ENCODE measurements at regions not wholly inside any gene's neighbourhood (a gene's known extent, or its start where the extent isn't known, plus 50 kb on each side); places are given as distances from the start of the nearest gene placed in this dataset.

DNA sequence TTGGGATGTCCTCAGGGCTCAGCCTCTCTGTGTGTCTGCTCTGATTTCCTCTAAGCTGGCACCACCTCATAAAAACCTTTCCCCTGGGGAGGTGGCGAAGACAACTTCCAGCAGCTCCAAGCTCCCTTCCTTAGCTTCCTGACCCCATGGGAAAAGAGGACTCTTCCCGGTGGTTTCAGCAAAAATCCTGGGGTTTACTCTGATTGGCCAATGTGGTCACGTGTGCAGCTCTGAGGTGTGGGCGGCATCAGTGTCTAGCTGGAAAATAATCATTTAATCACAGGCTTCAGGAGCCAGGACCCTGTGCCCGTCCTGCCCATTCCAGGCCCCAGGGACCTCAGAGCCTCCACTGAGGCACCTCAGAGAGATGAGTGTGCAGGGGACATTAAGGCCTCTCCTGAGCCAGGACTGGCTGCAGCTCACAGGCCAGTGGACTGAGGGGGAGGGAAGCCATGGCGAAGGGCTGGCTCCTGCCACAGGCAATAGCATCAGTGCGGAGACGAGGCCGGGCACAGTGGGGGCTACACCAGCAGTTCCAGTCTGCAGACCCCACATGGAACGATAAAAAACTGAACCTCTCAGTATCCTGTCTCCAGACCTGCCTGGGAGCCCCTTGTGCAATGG lies 104.1 kb downstream of the TPRA1 start:
- TF ChIP-seq, protein P1, sequence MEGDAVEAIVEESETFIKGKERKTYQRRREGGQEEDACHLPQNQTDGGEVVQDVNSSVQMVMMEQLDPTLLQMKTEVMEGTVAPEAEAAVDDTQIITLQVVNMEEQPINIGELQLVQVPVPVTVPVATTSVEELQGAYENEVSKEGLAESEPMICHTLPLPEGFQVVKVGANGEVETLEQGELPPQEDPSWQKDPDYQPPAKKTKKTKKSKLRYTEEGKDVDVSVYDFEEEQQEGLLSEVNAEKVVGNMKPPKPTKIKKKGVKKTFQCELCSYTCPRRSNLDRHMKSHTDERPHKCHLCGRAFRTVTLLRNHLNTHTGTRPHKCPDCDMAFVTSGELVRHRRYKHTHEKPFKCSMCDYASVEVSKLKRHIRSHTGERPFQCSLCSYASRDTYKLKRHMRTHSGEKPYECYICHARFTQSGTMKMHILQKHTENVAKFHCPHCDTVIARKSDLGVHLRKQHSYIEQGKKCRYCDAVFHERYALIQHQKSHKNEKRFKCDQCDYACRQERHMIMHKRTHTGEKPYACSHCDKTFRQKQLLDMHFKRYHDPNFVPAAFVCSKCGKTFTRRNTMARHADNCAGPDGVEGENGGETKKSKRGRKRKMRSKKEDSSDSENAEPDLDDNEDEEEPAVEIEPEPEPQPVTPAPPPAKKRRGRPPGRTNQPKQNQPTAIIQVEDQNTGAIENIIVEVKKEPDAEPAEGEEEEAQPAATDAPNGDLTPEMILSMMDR (IDR thresholded peaks at IDR 0.05; ENCODE audit: low read depth, low read length, missing control alignments): no peak
- DNase-seq: no peak
- in situ Hi-C loops (cut with HindIII; ENCODE audit: low pct_ligation_motif_present, low sequenced_read_pairs): no loop called here
- Histone ChIP-seq H3K4me3 (ENCODE audit: low read depth, low read length) (no peak overlapping the region), H3K27ac (no peak overlapping the region), H3K27me3 (replicated peaks) (no peaks in the 10 kb centered on the region), H3K36me3 (replicated peaks) (no peaks in the 10 kb centered on the region)

DNA sequence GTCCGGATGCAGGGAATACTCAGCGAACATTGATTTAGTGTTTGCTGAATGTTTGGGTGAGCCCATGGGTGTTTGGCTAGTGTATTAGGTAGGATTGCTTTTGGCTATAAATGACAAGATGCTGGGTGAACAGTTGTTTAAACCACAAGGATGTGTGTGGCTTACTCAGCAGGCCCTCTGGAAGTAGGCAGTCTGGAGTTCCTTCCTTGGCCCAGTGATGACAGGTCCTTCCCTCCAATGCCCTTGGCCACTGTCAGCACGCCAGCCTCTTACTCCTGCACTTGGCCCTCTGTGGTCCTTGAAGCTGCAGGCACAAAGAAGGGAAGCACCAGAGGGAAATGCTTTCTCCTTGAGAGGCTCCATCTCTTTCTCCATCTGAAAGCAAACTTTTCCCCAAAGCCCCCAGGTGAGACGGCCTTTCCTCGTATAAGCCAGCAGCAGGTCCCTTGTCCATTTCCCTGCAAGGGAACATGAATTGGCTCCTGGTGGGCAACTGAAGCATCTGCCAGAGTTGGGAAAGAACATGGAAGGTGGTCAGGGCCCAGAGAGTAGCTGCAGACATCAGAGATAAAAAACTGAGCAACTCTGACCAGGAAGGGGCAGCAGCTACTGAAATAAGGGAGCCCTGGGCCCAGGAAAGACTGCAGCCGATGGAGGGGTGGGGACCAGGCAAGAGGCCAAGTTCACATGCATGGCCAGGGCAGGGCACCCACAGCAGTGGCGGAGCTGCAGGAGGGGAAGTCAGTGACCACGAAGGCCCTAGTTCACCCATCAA lies 105.0 kb downstream of the TPRA1 start:
- no peak for DNase-seq
- no peak overlapping the region for H3K4me3 ChIP-seq (ENCODE audit: low read depth, low read length)
- TF ChIP-seq, protein P1 (IDR thresholded peaks at IDR 0.05; ENCODE audit: low read depth, low read length, missing control alignments): no peak
- no peak overlapping the region for H3K27ac ChIP-seq
- H3K27me3 ChIP-seq (replicated peaks): no peaks in the 10 kb centered on the region
- no peaks in the 10 kb centered on the region for H3K36me3 ChIP-seq (replicated peaks)
- in situ Hi-C loops (cut with HindIII; ENCODE audit: low pct_ligation_motif_present, low sequenced_read_pairs): no loop called here

DNA sequence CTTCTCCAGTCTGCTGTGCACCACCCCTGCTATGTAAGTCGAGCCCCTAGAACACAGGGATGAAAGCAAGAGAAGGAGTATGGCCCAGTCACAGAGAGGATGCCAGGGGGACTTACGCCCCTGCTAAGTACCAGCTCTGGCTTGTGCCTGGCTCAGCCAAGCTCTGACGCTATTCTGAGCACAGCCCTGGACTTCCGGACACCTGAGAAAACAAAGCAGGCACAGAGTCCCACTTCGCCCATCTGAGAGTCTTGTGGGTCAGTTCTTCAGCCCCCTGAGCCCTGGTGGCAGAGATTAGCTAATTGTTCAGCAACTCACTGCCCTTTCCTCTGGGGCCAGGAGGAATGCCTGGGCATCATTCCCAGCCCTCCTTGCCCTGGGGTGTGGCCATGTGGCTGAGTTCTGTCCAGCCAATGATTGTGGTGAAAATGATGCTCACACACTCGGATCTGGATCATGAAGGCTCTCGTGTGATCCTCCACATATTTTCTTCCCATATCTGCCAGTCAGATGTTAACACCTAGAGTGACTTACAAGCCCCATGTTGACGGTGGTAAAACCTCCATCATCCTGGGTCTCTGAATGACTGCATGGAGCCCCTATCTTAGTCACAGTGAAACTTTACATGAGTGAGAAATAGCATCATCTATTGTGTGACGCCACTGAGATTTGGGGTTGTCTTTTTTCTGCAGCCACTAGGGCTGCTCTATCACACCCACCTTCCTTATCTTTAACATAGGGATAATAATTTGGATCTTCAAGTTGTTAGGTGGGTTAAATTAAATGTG lies 105.7 kb downstream of the TPRA1 start:
- H3K36me3 ChIP-seq (replicated peaks): no peaks in the 10 kb centered on the region
- no peak overlapping the region for H3K27ac ChIP-seq
- no peak overlapping the region for H3K4me3 ChIP-seq (ENCODE audit: low read depth, low read length)
- no peak for DNase-seq
- H3K27me3 ChIP-seq (replicated peaks): no peaks in the 10 kb centered on the region
- TF ChIP-seq, protein P1 (IDR thresholded peaks at IDR 0.05; ENCODE audit: low read depth, low read length, missing control alignments): no peak
- in situ Hi-C loops (cut with HindIII; ENCODE audit: low pct_ligation_motif_present, low sequenced_read_pairs): no loop called here

DNA sequence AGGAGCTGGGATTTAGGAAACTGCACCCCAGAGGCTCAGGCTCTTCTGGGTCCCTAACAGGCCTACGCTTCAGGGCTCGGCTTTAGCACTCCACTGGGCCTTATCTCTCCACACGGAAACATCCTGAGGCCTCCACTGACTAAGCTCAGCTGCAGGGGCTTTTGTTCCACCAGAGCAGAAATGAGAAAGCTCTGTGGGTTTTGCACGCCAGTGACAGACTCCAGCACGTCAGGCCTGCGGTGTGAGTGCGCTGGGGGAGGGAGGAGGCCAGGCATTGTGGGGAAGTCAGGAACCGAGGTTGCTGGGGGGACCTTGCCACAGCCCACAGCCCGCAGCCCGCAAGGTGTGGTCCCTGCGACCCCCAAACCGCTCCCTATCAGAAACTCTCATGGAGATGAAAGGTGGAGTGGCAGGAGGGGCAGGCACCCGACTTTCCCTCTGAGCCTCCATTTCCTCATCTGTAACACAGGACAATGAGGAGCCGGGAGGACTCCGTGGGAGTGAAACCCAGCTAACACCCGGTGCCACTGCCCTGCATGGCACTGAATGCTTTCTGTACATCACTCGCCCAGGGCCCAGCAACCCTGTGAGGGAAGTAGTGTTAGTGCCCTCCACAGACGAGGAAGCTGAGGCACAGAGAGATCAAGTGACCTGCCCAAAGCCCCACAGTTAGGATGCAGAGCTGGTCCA lies 106.5 kb downstream of the TPRA1 start:
- DNase-seq: no peak
- no peak overlapping the region for H3K27ac ChIP-seq
- H3K4me3 ChIP-seq (ENCODE audit: low read depth, low read length): no peak overlapping the region
- TF ChIP-seq, protein P1 (IDR thresholded peaks at IDR 0.05; ENCODE audit: low read depth, low read length, missing control alignments): no peak
- no peaks in the 10 kb centered on the region for H3K27me3 ChIP-seq (replicated peaks)
- in situ Hi-C loops (cut with HindIII; ENCODE audit: low pct_ligation_motif_present, low sequenced_read_pairs): no loop called here
- H3K36me3 ChIP-seq (replicated peaks): no peaks in the 10 kb centered on the region

DNA sequence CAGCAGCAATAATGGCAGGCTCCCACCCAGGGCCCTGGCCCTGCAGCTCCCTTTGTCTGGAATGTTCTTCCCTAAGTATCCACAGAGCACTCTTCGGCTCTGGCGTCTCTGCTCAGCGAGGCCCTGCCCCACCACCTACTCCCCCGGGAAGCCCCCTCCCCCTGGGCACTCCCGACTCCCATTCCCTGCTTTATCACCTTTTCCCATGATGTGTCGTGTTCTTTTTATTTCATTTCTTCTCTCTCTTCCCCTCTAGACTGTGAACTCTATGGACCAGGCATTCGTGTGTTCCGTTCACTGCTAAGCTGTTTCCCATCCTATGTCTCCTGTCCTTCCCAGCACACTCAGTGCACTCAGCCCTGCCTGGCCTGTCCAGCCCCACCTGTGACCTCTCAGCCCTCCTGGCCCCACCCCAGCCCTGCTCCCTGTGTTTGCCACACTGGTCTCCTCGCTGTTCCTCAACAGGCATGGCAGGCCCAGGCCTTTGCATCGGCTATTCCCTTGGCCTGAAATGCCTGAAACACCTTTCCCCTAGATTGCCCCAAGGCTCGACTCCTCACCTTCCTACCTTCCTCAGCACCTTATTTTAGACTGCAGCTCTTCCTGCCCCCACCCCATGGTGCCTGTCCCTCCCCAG lies 107.4 kb downstream of the TPRA1 start:
- H3K36me3 ChIP-seq (replicated peaks): no peaks in the 10 kb centered on the region
- TF ChIP-seq, protein P1 (IDR thresholded peaks at IDR 0.05; ENCODE audit: low read depth, low read length, missing control alignments): no peak
- no peak overlapping the region for H3K27ac ChIP-seq
- no peak for DNase-seq
- in situ Hi-C loops (cut with HindIII; ENCODE audit: low pct_ligation_motif_present, low sequenced_read_pairs): no loop called here
- no peak overlapping the region for H3K4me3 ChIP-seq (ENCODE audit: low read depth, low read length)
- no peaks in the 10 kb centered on the region for H3K27me3 ChIP-seq (replicated peaks)
